Brain pericyte (primary cell): ENCODE measurements at regions not wholly inside any gene's neighbourhood (a gene's known extent, or its start where the extent isn't known, plus 50 kb on each side); places are given as distances from the start of the nearest gene placed in this dataset.
"Not testable (repeated sequence)": the region's sequence is repeated elsewhere in the genome, so short reads cannot be mapped to it uniquely, and the experiment has no call there.

Experiments used
- DNase-seq: peaks from one replicate; pipeline ENCODE4 v3.0.0-alpha.2; 2012; ENCODE audit warnings: low read depth, low spot score

- DNase-seq = no peak
Observed at GRCh38 chr6:144359783-144360182, 74.6 kb downstream of the UTRN start.

- DNase-seq = no peak
Observed at GRCh38 chr6:144360401-144360800, 75.3 kb downstream of the UTRN start.

- no peak for DNase-seq
Observed at GRCh38 chr6:144361016-144361415, 75.9 kb downstream of the UTRN start.

- no peak for DNase-seq
Observed at GRCh38 chr6:144362042-144363018, 77.2 kb downstream of the UTRN start.

- DNase-seq = no peak
Observed at GRCh38 chr6:144364208-144364720, 79.1 kb downstream of the UTRN start.

GRCh38 chr6:144364782-144365181 is 79.6 kb downstream of the UTRN start:
- DNase-seq = no peak

- DNase-seq = no peak
Observed at GRCh38 chr6:144365271-144365670, 80.1 kb downstream of the UTRN start.

- DNase-seq = not testable (repeated sequence)
Observed at GRCh38 chr6:144369696-144370095, 84.6 kb downstream of the UTRN start.

- DNase-seq = no peak
Observed at GRCh38 chr6:144372116-144372515, 87.0 kb downstream of the UTRN start.

- DNase-seq = no peak
Observed at GRCh38 chr6:144372611-144373594, 87.8 kb downstream of the UTRN start.

- not testable (repeated sequence) for DNase-seq
Observed at GRCh38 chr6:144374525-144374924, 89.4 kb downstream of the UTRN start.

GRCh38 chr6:144377586-144378210 is 92.6 kb downstream of the UTRN start:
- DNase-seq = peak; percentile 37

GRCh38 chr6:144378437-144378836 is 93.3 kb downstream of the UTRN start:
- no peak for DNase-seq

- no peak for DNase-seq
Observed at GRCh38 chr6:144379356-144379755, 94.2 kb downstream of the UTRN start.

GRCh38 chr6:144381499-144381898 is 96.4 kb downstream of the UTRN start:
- DNase-seq = not testable (repeated sequence)

- no peak for DNase-seq
Observed at GRCh38 chr6:144383336-144383735, 98.2 kb downstream of the UTRN start.

- DNase-seq = no peak
Observed at GRCh38 chr6:144384427-144384826, 99.3 kb downstream of the UTRN start.

- DNase-seq = not testable (repeated sequence)
Observed at GRCh38 chr6:144389474-144389873, 104.3 kb downstream of the UTRN start.

GRCh38 chr6:144390202-144390601 is 105.1 kb downstream of the UTRN start:
- no peak for DNase-seq

- DNase-seq = no peak
Observed at GRCh38 chr6:144390886-144391285, 105.8 kb downstream of the UTRN start.

GRCh38 chr6:144392536-144392935 is 107.4 kb downstream of the UTRN start:
- no peak for DNase-seq
